ENCODE measurements at regions not wholly inside any gene's neighbourhood (a gene's known extent, or its start where the extent isn't known, plus 50 kb on each side); places are given as distances from the start of the nearest gene placed in this dataset.

DNA sequence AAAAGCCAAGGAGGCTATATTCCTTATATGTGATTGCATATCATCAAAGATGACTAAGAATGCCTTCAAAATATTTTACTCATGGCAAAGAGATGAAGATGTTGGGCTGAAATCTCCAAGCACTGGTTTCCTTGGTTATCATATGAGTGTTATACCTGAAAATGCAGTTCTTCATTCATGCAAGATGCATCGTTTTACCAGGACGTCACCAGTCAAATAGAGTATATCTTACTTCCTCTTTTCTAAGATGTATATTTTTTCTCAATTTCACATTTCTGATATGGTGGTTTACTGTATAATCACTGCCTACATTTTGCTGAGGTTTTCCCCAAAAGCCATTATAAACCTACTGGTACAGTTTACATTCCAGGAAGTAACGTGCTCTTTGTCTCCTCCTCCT is 1085.7 kb downstream of the NCAM2 start:
- no peaks in the 10 kb centered on the region for H3F3A ChIP-seq (ENCODE audit: low read depth)
- DNase-seq (ENCODE audit: low spot score), result no peak
- no peaks in the 10 kb centered on the region for H3K36me3 ChIP-seq
- H4K20me1 ChIP-seq (ENCODE audit: low read depth), result no peaks in the 10 kb centered on the region
- Mint-ChIP-seq H3K27ac (no peak overlapping the region), H3K4me3 (no peak overlapping the region), H3K4me1 (no peaks in the 10 kb centered on the region), H3K9me3 (peaks cover 12% of the 10 kb centered on the region), H3K36me3 (no peaks in the 10 kb centered on the region), H3K27me3 (ENCODE audit: insufficient read depth, low read depth) (peaks cover 2% of the 10 kb centered on the region)
- no peak for TF ChIP-seq EZH2 (IDR thresholded peaks at IDR 0.05)
- TF ChIP-seq EZH2phosphoT487 (IDR thresholded peaks at IDR 0.05), result no peak
- TF ChIP-seq, protein P1, sequence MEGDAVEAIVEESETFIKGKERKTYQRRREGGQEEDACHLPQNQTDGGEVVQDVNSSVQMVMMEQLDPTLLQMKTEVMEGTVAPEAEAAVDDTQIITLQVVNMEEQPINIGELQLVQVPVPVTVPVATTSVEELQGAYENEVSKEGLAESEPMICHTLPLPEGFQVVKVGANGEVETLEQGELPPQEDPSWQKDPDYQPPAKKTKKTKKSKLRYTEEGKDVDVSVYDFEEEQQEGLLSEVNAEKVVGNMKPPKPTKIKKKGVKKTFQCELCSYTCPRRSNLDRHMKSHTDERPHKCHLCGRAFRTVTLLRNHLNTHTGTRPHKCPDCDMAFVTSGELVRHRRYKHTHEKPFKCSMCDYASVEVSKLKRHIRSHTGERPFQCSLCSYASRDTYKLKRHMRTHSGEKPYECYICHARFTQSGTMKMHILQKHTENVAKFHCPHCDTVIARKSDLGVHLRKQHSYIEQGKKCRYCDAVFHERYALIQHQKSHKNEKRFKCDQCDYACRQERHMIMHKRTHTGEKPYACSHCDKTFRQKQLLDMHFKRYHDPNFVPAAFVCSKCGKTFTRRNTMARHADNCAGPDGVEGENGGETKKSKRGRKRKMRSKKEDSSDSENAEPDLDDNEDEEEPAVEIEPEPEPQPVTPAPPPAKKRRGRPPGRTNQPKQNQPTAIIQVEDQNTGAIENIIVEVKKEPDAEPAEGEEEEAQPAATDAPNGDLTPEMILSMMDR (IDR thresholded peaks at IDR 0.05), result no peak
- no peak overlapping the region for H3K9ac ChIP-seq
- H3K27me3 ChIP-seq, result no peaks in the 10 kb centered on the region
- no peak overlapping the region for H3K4me2 ChIP-seq
- no peaks in the 10 kb centered on the region for H3K4me1 ChIP-seq
- H3K79me2 ChIP-seq (ENCODE audit: low read depth), result no peaks in the 10 kb centered on the region
- no peak overlapping the region for H3K4me3 ChIP-seq
- no peaks in the 10 kb centered on the region for H3K9me3 ChIP-seq (ENCODE audit: low read depth)
- no peak overlapping the region for H3K27ac ChIP-seq
- no peak overlapping the region for H2AFZ ChIP-seq (replicated peaks)

DNA sequence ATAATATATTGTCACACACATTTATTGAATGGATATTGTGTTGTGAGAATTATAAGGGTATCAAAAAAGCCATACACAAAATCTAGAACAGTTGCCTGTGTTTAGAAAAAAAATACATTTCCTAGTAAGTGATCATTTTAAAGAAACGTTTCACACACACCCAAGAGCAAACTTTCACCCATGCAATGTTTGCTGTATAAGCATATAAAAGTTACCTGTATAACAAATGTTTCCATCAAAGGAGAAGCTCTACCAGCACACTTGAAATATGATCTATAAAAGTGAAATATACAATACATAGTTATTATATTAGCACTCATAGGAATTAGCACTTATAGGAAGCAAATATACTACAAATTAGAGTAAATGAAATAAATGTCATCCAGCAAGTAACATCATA is 1098.1 kb downstream of the NCAM2 start:
- no peak for DNase-seq (ENCODE audit: low spot score)
- Histone ChIP-seq H4K20me1 (ENCODE audit: low read depth) (no peaks in the 10 kb centered on the region), H3K4me1 (peaks cover 3% of the 10 kb centered on the region), H3K27ac (no peak overlapping the region), H3K9me3 (ENCODE audit: low read depth) (no peaks in the 10 kb centered on the region), H2AFZ (replicated peaks) (no peak overlapping the region), H3K27me3 (no peaks in the 10 kb centered on the region), H3K79me2 (ENCODE audit: low read depth) (no peaks in the 10 kb centered on the region), H3K4me2 (no peak overlapping the region), H3F3A (ENCODE audit: low read depth) (no peaks in the 10 kb centered on the region), H3K4me3 (no peak overlapping the region), H3K36me3 (no peaks in the 10 kb centered on the region), H3K9ac (no peak overlapping the region)
- H3K4me1 Mint-ChIP-seq, result no peaks in the 10 kb centered on the region
- H3K27ac Mint-ChIP-seq, result no peak overlapping the region
- no peaks in the 10 kb centered on the region for H3K27me3 Mint-ChIP-seq (ENCODE audit: insufficient read depth, low read depth)
- TF ChIP-seq EZH2phosphoT487 (IDR thresholded peaks at IDR 0.05) (no peak), EZH2 (IDR thresholded peaks at IDR 0.05) (no peak)
- TF ChIP-seq, protein P1 (IDR thresholded peaks at IDR 0.05), result no peak
- H3K36me3 Mint-ChIP-seq, result no peaks in the 10 kb centered on the region
- no peak overlapping the region for H3K4me3 Mint-ChIP-seq
- peaks cover 3% of the 10 kb centered on the region for H3K9me3 Mint-ChIP-seq

DNA sequence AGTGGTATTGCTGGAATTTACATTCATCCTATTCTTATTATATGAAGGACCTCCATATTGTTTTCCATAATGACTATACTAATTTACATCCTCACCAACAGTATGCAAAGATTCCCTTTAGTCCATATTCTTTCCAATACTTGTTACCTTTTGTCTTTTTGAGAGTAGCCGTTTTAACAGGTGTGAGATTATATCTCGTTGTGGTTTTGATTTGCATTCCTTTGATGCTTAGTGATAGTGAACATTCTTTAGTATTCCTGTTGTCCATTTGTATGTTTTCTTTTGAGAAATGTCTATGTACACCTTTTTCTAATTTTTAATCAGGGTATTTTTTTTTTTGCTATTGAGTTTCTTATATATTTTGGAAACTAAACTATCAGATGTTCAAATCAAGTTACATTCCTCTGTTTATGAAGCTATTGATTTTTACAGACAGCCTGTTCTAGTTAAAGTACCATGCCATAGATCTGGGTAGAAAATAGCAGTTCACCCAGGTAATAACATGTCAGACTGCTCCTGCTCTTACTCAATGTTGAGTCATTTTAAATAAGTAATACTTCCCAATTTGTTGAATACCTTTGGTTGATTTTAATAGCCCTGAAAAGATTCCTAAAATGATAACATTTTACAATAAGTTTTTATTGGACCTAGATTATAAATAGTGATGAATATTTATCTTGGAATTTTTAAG is 1108.7 kb downstream of the NCAM2 start:
- Histone ChIP-seq H3K9me3 (ENCODE audit: low read depth) (no peaks in the 10 kb centered on the region), H3K4me2 (no peak overlapping the region), H3K27ac (no peak overlapping the region), H3F3A (ENCODE audit: low read depth) (no peaks in the 10 kb centered on the region), H2AFZ (replicated peaks) (no peak overlapping the region), H3K4me3 (no peak overlapping the region), H3K9ac (no peak overlapping the region), H4K20me1 (ENCODE audit: low read depth) (no peaks in the 10 kb centered on the region), H3K79me2 (ENCODE audit: low read depth) (no peaks in the 10 kb centered on the region), H3K4me1 (no peaks in the 10 kb centered on the region), H3K36me3 (no peaks in the 10 kb centered on the region), H3K27me3 (no peaks in the 10 kb centered on the region)
- DNase-seq (ENCODE audit: low spot score), result no peak
- no peak overlapping the region for H3K27ac Mint-ChIP-seq
- no peaks in the 10 kb centered on the region for H3K27me3 Mint-ChIP-seq (ENCODE audit: insufficient read depth, low read depth)
- no peaks in the 10 kb centered on the region for H3K4me1 Mint-ChIP-seq
- H3K36me3 Mint-ChIP-seq, result no peaks in the 10 kb centered on the region
- H3K4me3 Mint-ChIP-seq, result no peak overlapping the region
- TF ChIP-seq EZH2phosphoT487 (IDR thresholded peaks at IDR 0.05), result no peak
- no peak for TF ChIP-seq EZH2 (IDR thresholded peaks at IDR 0.05)
- TF ChIP-seq, protein P1 (IDR thresholded peaks at IDR 0.05), result no peak
- H3K9me3 Mint-ChIP-seq, result peaks cover 2% of the 10 kb centered on the region

Measured in neural progenitor cell (in vitro differentiated cells).